Common myeloid progenitor, CD34-positive (primary cell): ENCODE measurements at regions not wholly inside any gene's neighbourhood (a gene's known extent, or its start where the extent isn't known, plus 50 kb on each side); places are given as distances from the start of the nearest gene placed in this dataset.

Experiments used
- CTCF ChIA-PET: fragments of 350-600 bp; sonication (Branson Sonifier 250); formaldehyde crosslinking; loops from one replicate; lab custom pipeline; 2021; ENCODE audit warnings: antibody characterized with exemption; lab: Charles Lee
- POLR2A ChIA-PET: fragments of 350-600 bp; sonication (Branson Sonifier 250); formaldehyde crosslinking; loops from one replicate; lab custom pipeline; 2021; ENCODE audit warnings: antibody characterized with exemption; lab: Charles Lee
- DNase-seq, 3 donors: peaks; one replicate each; pipeline versions ENCODE4 v3.0.0 to v3.0.0-alpha.2; 2013
- H3K27ac ChIP-seq, 2 experiments: 1 replicate in 1 of 2; 2 replicates in 1 of 2; pipeline ENCODE4 v1.7.0; 2013; ENCODE audit warnings: inconsistent platforms in 2 of 2, low read length in 2 of 2, mild to moderate bottlenecking in 2 of 2, low read depth in 1 of 2, moderate library complexity in 1 of 2; ENCODE audit not compliant: severe bottlenecking in 2 of 2, insufficient read depth in 1 of 2, poor library complexity in 1 of 2
- H3K27me3 ChIP-seq, 5 experiments: replicated peaks in 2 of 5; 1 replicate in 3 of 5; 2 replicates in 2 of 5; pipeline versions ENCODE4 v1.6.1 to v1.7.0; 2013; ENCODE audit warnings: low read length in 4 of 5, mild to moderate bottlenecking in 2 of 5, moderate library complexity in 2 of 5, inconsistent platforms in 1 of 5; ENCODE audit not compliant: insufficient read depth in 5 of 5, control insufficient read depth in 4 of 5
- H3K36me3 ChIP-seq, 4 experiments: 1 replicate in 2 of 4; 2 replicates in 2 of 4; pipeline versions ENCODE4 v1.6.1 to v1.7.0; 2013; ENCODE audit warnings: low read length in 3 of 4, control low read depth in 1 of 4, mild to moderate bottlenecking in 1 of 4; ENCODE audit not compliant: control insufficient read depth in 4 of 4, insufficient read depth in 4 of 4
- H3K4me1 ChIP-seq, 4 experiments: 1 replicate in 3 of 4; 2 replicates in 1 of 4; pipeline versions ENCODE4 v1.6.1 to v1.7.1; 2013; ENCODE audit warnings: low read length in 3 of 4, mild to moderate bottlenecking in 3 of 4, control low read depth in 1 of 4, inconsistent platforms in 1 of 4, moderate library complexity in 1 of 4; ENCODE audit not compliant: control insufficient read depth in 4 of 4, insufficient read depth in 4 of 4; ENCODE audit errors: control extremely low read depth in 1 of 4
- H3K4me3 ChIP-seq, 7 experiments: 1 replicate in 4 of 7; 2 replicates in 3 of 7; pipeline versions ENCODE4 v1.5.1 to v1.7.0; 2013; ENCODE audit warnings: mild to moderate bottlenecking in 7 of 7, low read length in 6 of 7, moderate library complexity in 6 of 7, inconsistent platforms in 2 of 7, low read depth in 2 of 7, control low read depth in 1 of 7; ENCODE audit not compliant: insufficient read depth in 4 of 7, control insufficient read depth in 1 of 7; ENCODE audit errors: extremely low read depth in 1 of 7
- H3K9me3 ChIP-seq, 5 experiments: 1 replicate in 4 of 5; 2 replicates in 1 of 5; pipeline versions ENCODE4 v1.6.1 to v1.7.1; 2013; ENCODE audit warnings: low read length in 4 of 5, mild to moderate bottlenecking in 2 of 5, inconsistent platforms in 1 of 5, low read depth in 1 of 5, moderate library complexity in 1 of 5; ENCODE audit not compliant: control insufficient read depth in 4 of 5, insufficient read depth in 2 of 5; ENCODE audit errors: control extremely low read depth in 1 of 5
- WGBS: methylation state at CpG from one replicate; pipeline ENCODE4 v1.1.5; 2013; ENCODE audit not compliant: insufficient coverage; 5-methylcytosine and 5-hydroxymethylcytosine counted together

DNA sequence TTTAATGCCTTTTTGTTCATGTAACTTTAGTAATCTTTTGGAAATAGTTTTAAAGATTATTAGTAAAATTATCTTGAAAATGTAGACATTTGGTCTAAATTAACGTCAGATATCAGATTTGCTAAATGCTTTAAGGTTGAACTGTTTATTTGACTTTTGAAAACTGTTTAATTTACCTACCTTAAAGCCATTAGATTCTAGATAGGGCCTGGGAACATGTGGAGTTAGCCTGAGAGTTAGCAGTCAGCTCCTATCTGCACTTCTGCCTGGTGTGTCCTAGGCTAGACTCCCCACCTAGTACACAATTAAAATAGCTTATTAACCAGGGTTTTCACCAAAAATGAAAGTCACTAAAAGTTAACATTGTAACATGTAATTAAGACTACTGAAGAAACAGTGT lies 53.7 kb upstream of the CFAP20DC start:
- no peak overlapping the region for H3K27ac ChIP-seq
- WGBS: no CpG with 5 or more reads among the region's 1 CpG
- CTCF ChIA-PET: interaction anchor here (0.7 to 1.0 kb wide), 2 partner anchors 103 to 380 kb away, joined by 3 to 4 read pairs; no protein-coding TSS in a partner anchor

DNA sequence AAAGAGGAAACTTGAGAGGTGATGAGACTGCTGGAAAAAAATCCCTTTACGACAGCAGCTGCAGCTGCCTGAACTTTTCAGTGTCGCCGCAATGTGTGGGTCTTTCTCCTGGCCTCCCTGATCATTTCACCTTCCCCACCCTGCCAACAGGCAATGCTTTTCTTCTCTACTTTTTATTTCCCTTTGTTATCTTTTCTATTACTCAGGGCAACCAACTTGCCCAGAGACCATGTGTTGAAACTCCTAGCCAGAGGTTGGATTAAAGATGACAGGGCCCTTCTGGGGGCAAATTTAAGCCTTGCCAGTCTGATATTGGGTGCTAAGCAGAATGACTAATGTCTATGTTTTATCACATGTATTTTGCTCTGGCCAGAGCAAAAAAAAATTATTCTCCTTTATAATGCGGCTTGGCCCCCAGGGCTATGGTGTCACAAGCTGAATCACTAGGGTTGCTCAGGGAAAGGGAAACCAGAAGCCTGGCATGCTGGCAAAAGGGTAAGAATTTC lies 51.5 kb upstream of the CFAP20DC start:
- WGBS: 100% methylated on average over 3 of the region's 4 CpGs
- H3K4me3 ChIP-seq: no peak overlapping the region
- no peak overlapping the region for H3K27ac ChIP-seq
- ChIA-PET CTCF (interaction anchor here (1.3 kb wide), 1 partner anchor 11 kb away, joined by 3 read pairs; no protein-coding TSS in a partner anchor), POLR2A (no interaction called here)
- no peak for DNase-seq
- H3K27me3 ChIP-seq: no peaks in the 10 kb centered on the region
- no peaks in the 10 kb centered on the region for H3K4me1 ChIP-seq
- H3K9me3 ChIP-seq: peaks cover 0 to 2% (median 0%) of the 10 kb centered on the region in 5 experiments
- no peaks in the 10 kb centered on the region for H3K36me3 ChIP-seq

More for the DNA sequence above, 53.7 kb upstream of the CFAP20DC start:
- H3K36me3 ChIP-seq: no peaks in the 10 kb centered on the region
- DNase-seq: no peak
- POLR2A ChIA-PET: interaction anchor here (0.6 kb wide), 1 partner anchor 312 kb away, joined by 4 read pairs; no protein-coding TSS in a partner anchor
- no peaks in the 10 kb centered on the region for H3K9me3 ChIP-seq
- H3K4me3 ChIP-seq: no peak overlapping the region
- no peaks in the 10 kb centered on the region for H3K27me3 ChIP-seq
- no peaks in the 10 kb centered on the region for H3K4me1 ChIP-seq
